ENCODE measurements at regions not wholly inside any gene's neighbourhood (a gene's known extent, or its start where the extent isn't known, plus 50 kb on each side); places are given as distances from the start of the nearest gene placed in this dataset.

- TF ChIP-seq POLR2AphosphoS5 (IDR thresholded peaks at IDR 0.05; ENCODE audit: low read depth): no peak
- TF ChIP-seq GABPA (IDR thresholded peaks at IDR 0.05; ENCODE audit: low read depth): no peak
- TF ChIP-seq CTCF (IDR thresholded peaks at IDR 0.05; ENCODE audit: insufficient read depth, low read length): no peak
- TF ChIP-seq REST (IDR thresholded peaks at IDR 0.05; ENCODE audit: insufficient replicate concordance, low read depth): no peak
These were observed 842.4 kb downstream of the TBL1XR1 start for GRCh38 chr3:176354843-176355242.
